ENCODE measurements at regions not wholly inside any gene's neighbourhood (a gene's known extent, or its start where the extent isn't known, plus 50 kb on each side); places are given as distances from the start of the nearest gene placed in this dataset.

- Histone ChIP-seq H3K4me3 (no peak overlapping the region), H3K36me3 (ENCODE audit: insufficient read depth in 1 of 2, low read depth in 1 of 2) (no peaks in the 10 kb centered on the region), H3K9me3 (no peaks in the 10 kb centered on the region), H3K27me3 (ENCODE audit: insufficient read depth in 3 of 3, low read length in 2 of 3) (peaks cover 0 to 1% (median 0%) of the 10 kb centered on the region in 3 donors), H3K27ac (no peak overlapping the region), H3K4me1 (no peaks in the 10 kb centered on the region)
- ATAC-seq (no peak), DNase-seq (no peak)
- intact Hi-C loops (cut with DNase I): no loop called here
- TF ChIP-seq CTCF (IDR thresholded peaks at IDR 0.05): no peak
Observed at GRCh38 chr4:11857881-11858280, 429.2 kb upstream of the HS3ST1 start.

- H3K36me3 ChIP-seq (ENCODE audit: insufficient read depth in 1 of 2, low read depth in 1 of 2): no peaks in the 10 kb centered on the region
- H3K27me3 ChIP-seq (ENCODE audit: insufficient read depth in 3 of 3, low read length in 2 of 3): no peaks in the 10 kb centered on the region
- no peaks in the 10 kb centered on the region for H3K4me1 ChIP-seq
- DNase-seq: no peak
- no peak overlapping the region for H3K27ac ChIP-seq
- intact Hi-C loops (cut with DNase I): no loop called here
- no peak overlapping the region for H3K4me3 ChIP-seq
- ATAC-seq: no peak
- no peak for TF ChIP-seq CTCF (IDR thresholded peaks at IDR 0.05)
- H3K9me3 ChIP-seq: no peaks in the 10 kb centered on the region
- WGBS, 3 donors: 73 to 78% (median 75%) methylated on average over 4 of the region's 4 CpGs
Observed at GRCh38 chr4:11847167-11847566, 418.5 kb upstream of the HS3ST1 start.

GRCh38 chr4:11843927-11844326 lies 415.2 kb upstream of the HS3ST1 start:
- Histone ChIP-seq H3K4me1 (no peaks in the 10 kb centered on the region), H3K36me3 (ENCODE audit: insufficient read depth in 1 of 2, low read depth in 1 of 2) (no peaks in the 10 kb centered on the region), H3K4me3 (no peak overlapping the region), H3K27me3 (ENCODE audit: insufficient read depth in 3 of 3, low read length in 2 of 3) (no peaks in the 10 kb centered on the region), H3K9me3 (no peaks in the 10 kb centered on the region), H3K27ac (no peak overlapping the region)
- 34 to 39% (median 37%) methylated on average over 4 of the region's 4 CpGs for WGBS, 3 donors
- ATAC-seq (no peak), DNase-seq (no peak)
- TF ChIP-seq CTCF (IDR thresholded peaks at IDR 0.05): no peak
- intact Hi-C loops (cut with DNase I): no loop called here

GRCh38 chr4:11843340-11843739 lies 414.6 kb upstream of the HS3ST1 start:
- WGBS, 3 donors: 45 to 59% (median 58%) methylated on average over 1 of the region's 1 CpG
- Histone ChIP-seq H3K4me3 (no peak overlapping the region), H3K27ac (no peak overlapping the region), H3K36me3 (ENCODE audit: insufficient read depth in 1 of 2, low read depth in 1 of 2) (no peaks in the 10 kb centered on the region), H3K27me3 (ENCODE audit: insufficient read depth in 3 of 3, low read length in 2 of 3) (no peaks in the 10 kb centered on the region), H3K9me3 (no peaks in the 10 kb centered on the region), H3K4me1 (no peaks in the 10 kb centered on the region)
- no peak for DNase-seq
- ATAC-seq: no peak
- intact Hi-C loops (cut with DNase I): no loop called here
- no peak for TF ChIP-seq CTCF (IDR thresholded peaks at IDR 0.05)

GRCh38 chr4:11842620-11843263 lies 414.0 kb upstream of the HS3ST1 start:
- H3K4me1 ChIP-seq: no peaks in the 10 kb centered on the region
- H3K27me3 ChIP-seq (ENCODE audit: insufficient read depth in 3 of 3, low read length in 2 of 3): no peaks in the 10 kb centered on the region
- TF ChIP-seq CTCF (IDR thresholded peaks at IDR 0.05): no peak
- H3K27ac ChIP-seq: no peak overlapping the region
- intact Hi-C loops (cut with DNase I): no loop called here
- no peak overlapping the region for H3K4me3 ChIP-seq
- ATAC-seq (no peak), DNase-seq (no peak)
- WGBS, 3 donors: 97 to 100% (median 100%) methylated on average over 1 of the region's 1 CpG
- H3K36me3 ChIP-seq (ENCODE audit: insufficient read depth in 1 of 2, low read depth in 1 of 2): no peaks in the 10 kb centered on the region
- no peaks in the 10 kb centered on the region for H3K9me3 ChIP-seq
